Activated T-cell treated with anti-CD3 and anti-CD28 coated beads, Interleukin-2, amount 50 U/mL, for 24 hours (primary cell): ENCODE measurements at regions not wholly inside any gene's neighbourhood (a gene's known extent, or its start where the extent isn't known, plus 50 kb on each side); places are given as distances from the start of the nearest gene placed in this dataset.

Source experiments
- DNase-seq: peaks from one replicate; pipeline ENCODE4 v3.0.0-alpha.2; 2020
- H3K27ac Mint-ChIP-seq: 2 replicates; pipeline ENCODE4 v1.8.0; 2020; ENCODE audit warnings: mild to moderate bottlenecking, mixed read lengths
- H3K27me3 Mint-ChIP-seq: 2 replicates; pipeline ENCODE4 v1.8.0; 2020; ENCODE audit warnings: mixed read lengths
- H3K36me3 Mint-ChIP-seq: 2 replicates; pipeline ENCODE4 v1.8.0; 2020; ENCODE audit warnings: low read depth, mixed read lengths
- H3K4me1 Mint-ChIP-seq: 2 replicates; pipeline ENCODE4 v1.8.0; 2020; ENCODE audit warnings: low read depth, mixed read lengths
- H3K4me3 Mint-ChIP-seq: 2 replicates; pipeline ENCODE4 v1.8.0; 2020; ENCODE audit warnings: mild to moderate bottlenecking, moderate library complexity, mixed read lengths
- H3K9me3 Mint-ChIP-seq: 2 replicates; pipeline ENCODE4 v1.8.0; 2020; ENCODE audit warnings: mixed read lengths

DNA sequence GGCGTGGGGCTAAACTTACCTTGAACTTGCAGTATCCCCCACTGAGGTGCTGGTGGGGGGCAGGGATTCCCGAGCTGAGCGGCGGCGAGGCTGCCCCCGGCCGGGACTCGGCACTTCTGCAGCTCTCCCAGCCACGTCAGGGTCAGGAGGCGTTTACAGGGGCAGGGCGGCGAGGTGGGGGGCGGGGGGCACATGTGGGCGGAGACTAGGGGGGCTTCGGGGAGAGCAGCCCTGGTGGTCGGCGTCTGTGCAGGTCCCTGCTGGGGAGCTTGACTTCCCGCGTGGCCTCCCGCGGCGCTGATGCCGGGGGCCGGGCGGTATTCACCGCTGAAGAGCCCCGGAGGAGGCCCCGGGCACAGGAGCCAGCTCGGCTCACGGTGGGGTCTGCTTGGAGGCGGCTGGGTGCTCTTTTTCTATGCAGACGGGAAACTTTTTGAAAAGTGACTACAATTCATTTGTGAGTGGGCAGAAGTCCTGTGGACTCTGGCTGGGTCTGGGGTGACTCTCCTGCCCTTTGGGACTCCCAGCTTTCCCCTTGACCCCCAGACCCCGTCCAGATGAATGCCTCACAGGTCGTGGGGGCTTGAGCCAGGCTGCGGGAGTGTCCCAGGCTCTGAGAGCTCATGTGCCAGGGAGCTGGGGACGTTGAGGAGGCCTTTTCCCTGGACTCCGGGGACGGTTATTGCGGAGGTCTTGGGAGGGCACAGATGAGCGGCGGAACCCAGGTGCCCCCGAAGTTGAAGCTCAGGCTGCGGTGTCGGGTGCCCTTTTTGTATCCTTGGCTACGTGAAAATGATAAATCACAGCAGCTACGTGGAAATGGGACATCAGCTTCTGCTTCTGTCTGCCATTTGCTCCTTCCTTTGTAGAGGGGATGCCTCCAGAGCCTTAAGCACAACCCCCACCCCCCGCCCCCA, 75.9 kb upstream of the GATA5 start:
- Mint-ChIP-seq H3K36me3 (no peaks in the 10 kb centered on the region), H3K27ac (no peak overlapping the region), H3K4me3 (peak overlapping the region; percentile 25), H3K4me1 (peaks cover 7% of the 10 kb centered on the region), H3K27me3 (peaks cover 52% of the 10 kb centered on the region), H3K9me3 (no peaks in the 10 kb centered on the region)
- peak; percentile 36 for DNase-seq

DNA sequence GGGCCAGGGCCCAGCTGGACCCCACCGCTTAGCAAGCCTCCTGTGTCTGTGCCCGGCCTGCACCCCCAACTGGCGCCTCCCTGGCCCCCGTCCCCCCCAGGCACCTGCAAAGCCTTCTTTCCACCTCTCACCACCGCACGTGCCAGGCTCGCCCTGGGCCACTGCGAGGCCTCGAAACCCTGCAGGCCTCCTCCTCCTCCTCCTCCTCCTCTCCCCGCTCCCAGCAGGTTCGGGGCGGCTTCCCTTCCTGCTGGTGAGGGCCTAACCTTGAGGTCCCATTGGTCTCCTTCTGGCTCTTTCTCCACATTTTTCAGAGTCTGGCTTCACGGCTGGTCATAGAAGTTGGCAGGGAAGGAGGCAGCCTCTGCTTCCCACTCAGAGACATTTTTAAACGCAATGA, 76.8 kb upstream of the GATA5 start:
- H3K27ac Mint-ChIP-seq = no peak overlapping the region
- no peak overlapping the region for H3K4me3 Mint-ChIP-seq

DNA sequence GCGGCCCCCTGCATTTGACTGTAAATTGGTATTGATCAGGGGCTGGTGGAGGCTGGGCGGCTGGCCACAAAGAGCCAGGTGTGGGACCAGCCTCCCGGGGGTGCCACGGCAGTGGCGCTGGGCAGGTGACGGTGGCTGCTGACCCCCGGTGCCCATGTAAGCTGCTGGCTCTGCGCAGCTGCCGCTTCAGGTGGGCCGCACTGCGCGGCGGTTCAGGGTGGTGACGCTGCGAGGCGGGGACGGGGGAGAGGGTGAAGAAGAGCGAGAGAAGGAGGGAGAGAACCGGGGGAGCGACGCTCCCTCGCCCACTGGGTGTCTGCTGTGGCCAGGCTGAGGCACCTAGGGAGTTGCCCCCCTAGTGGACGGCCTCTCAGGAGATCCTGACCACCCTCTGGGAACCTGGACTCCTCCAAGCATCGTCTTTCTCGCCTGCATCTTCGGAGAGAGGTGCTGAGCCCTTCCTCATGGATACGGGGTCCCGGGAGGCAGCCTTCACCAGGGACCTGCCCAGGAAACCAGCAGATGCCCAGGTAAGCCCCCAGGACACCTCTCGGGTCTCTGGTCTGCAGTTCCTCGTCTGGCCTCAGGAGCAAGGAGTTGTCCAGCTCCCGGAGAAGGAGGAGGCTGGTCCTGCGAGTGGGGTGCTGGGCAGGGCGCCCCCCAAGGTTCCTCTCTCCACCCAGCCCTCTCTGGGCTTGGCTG, 77.5 kb upstream of the GATA5 start:
- H3K9me3 Mint-ChIP-seq = no peaks in the 10 kb centered on the region
- no peaks in the 10 kb centered on the region for H3K36me3 Mint-ChIP-seq
- H3K27me3 Mint-ChIP-seq = peaks cover 56% of the 10 kb centered on the region
- peaks cover 7% of the 10 kb centered on the region for H3K4me1 Mint-ChIP-seq
- no peak overlapping the region for H3K27ac Mint-ChIP-seq
- H3K4me3 Mint-ChIP-seq = no peak overlapping the region
- DNase-seq = no peak

More for the DNA sequence above, 76.8 kb upstream of the GATA5 start:
- no peaks in the 10 kb centered on the region for H3K9me3 Mint-ChIP-seq
- peaks cover 7% of the 10 kb centered on the region for H3K4me1 Mint-ChIP-seq
- no peak for DNase-seq
- peaks cover 57% of the 10 kb centered on the region for H3K27me3 Mint-ChIP-seq
- H3K36me3 Mint-ChIP-seq = no peaks in the 10 kb centered on the region

DNA sequence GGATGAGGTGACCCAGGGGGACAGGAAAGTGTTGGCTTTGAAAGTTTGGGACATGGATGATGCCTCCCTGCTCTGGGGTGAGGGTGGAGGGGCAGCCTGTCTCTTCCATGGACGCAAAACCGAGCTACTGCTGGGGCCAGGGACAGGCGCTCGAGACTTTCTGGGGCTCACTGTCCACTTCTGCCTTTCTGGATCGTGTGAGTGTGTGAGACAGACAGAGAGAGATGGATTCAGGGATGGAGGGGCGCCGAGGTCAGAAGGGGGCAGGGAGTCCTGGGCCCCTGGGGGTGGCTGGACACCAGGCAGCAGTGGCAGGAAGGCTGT, 78.0 kb upstream of the GATA5 start:
- no peak for DNase-seq
- Mint-ChIP-seq H3K27ac (no peak overlapping the region), H3K27me3 (peaks cover 56% of the 10 kb centered on the region), H3K4me1 (peaks cover 7% of the 10 kb centered on the region), H3K9me3 (no peaks in the 10 kb centered on the region), H3K4me3 (no peak overlapping the region), H3K36me3 (no peaks in the 10 kb centered on the region)

DNA sequence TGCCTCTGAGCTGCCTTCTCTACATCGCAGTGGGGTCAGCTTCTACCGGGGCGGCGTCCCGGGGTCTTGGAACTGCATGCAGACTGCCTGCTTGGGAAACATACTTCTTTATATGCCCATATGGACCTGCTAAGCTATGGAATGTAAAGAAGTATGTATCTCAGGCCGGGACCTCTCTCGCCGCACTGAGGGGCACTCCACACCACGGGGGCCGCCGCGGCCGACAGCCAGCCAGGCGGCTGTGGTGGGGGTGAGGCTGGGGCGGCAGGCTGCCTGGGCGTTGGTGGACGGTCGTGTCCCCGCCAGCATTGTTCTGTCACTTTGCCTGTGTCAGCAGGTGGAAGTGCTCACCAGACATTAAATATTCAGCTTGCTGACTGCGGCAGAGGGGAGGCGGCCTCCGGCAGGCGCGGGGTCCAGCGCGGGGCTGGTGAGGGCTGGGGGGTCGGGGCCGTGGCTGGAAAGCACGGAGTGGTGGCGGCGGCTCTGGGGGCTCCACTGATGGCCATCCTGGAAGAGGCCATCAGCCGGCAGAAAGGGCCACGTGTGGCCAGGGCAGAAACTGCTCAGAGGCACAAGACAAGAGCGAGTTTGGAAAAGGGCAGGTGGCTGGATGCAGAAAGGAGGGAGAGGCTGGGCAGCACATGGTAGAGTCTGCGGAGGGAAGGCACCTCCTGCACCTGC, 78.6 kb upstream of the GATA5 start:
- Mint-ChIP-seq H3K9me3 (no peaks in the 10 kb centered on the region), H3K36me3 (no peaks in the 10 kb centered on the region), H3K27ac (no peak overlapping the region)

DNA sequence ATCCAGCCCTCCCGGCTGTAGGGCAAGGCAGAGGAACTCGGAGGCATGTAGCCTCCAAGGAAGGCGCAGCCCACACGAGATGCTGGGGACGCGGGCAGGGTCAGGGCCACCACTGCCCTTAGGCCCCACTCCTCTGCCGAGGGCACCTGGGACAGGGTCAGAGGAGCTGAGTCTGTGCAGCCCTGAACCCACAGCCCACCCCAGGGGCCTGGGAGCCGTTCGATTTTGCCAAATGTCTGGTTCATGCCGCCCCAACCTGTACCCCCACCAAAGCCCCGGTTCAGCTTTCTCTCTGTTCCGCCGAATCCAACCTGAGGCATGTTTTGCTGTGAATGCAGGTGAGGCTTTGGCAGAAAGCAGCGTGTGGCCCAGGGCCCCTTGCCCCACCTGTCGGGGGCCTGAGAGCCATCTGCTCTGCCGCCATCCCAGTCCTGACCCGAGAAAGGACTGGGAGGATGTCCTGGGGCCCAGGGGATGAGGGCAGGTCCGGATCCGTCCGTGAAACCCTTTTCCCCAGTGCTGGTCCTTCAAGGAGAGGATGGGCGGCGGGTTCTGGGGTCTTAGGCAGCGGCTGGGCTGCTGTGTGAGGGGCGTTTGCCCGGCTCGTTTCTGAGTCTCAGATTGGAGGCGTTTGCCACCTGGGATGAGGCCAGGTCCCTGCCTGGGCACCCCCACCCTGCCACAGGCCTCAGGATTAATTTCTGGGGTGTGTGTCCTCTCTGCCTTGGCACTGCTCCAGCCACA, 79.3 kb upstream of the GATA5 start:
- no peaks in the 10 kb centered on the region for H3K36me3 Mint-ChIP-seq
- H3K27me3 Mint-ChIP-seq = peaks cover 54% of the 10 kb centered on the region
- H3K4me3 Mint-ChIP-seq = no peak overlapping the region

More for the DNA sequence above, 78.6 kb upstream of the GATA5 start:
- peaks cover 54% of the 10 kb centered on the region for H3K27me3 Mint-ChIP-seq
- peaks cover 7% of the 10 kb centered on the region for H3K4me1 Mint-ChIP-seq
- DNase-seq = no peak
- H3K4me3 Mint-ChIP-seq = no peak overlapping the region

DNA sequence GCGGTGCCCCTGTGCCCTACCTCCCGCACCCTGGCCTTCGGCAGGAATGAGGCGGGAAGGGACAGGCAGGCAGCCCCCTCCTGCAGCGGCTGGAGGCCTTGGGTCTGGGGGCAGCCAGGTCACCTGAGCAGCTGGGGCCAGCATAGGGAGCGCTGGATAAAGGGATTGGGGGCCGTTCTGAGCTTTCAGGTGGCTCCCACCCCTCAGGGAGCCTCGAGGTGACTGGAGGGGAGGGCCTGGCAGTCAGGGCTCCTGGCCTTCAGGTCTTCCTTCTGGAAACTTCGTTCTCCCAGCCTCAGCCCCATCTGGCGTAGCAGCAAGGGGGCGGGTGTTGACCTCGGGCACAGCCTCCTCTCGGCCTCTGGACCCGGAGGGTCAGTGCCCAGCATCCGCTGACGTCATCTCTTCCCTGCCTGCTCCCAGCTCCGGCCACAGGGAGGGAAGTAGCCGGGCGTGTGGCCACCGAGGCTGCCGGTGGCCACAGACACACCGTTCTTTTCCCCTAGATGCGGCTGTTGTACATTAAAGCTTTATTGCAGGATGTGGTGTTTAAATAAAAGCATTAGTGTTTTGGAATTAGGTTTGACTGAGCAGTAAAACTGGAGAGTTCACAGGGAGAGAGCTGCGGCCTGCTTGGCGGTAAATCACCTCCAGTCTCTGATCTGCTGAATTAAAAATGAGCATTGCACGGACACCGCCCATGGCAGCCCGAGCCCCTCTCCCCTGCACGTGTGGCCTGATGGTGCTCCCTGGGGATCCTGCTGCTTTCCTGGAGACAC, 80.0 kb upstream of the GATA5 start:
- Mint-ChIP-seq H3K27me3 (peaks cover 49% of the 10 kb centered on the region), H3K36me3 (no peaks in the 10 kb centered on the region), H3K4me1 (peaks cover 3% of the 10 kb centered on the region), H3K9me3 (no peaks in the 10 kb centered on the region), H3K27ac (no peak overlapping the region), H3K4me3 (no peak overlapping the region)
- no peak for DNase-seq

More for the DNA sequence above, 79.3 kb upstream of the GATA5 start:
- Mint-ChIP-seq H3K9me3 (no peaks in the 10 kb centered on the region), H3K4me1 (peaks cover 7% of the 10 kb centered on the region), H3K27ac (no peak overlapping the region)
- no peak for DNase-seq

DNA sequence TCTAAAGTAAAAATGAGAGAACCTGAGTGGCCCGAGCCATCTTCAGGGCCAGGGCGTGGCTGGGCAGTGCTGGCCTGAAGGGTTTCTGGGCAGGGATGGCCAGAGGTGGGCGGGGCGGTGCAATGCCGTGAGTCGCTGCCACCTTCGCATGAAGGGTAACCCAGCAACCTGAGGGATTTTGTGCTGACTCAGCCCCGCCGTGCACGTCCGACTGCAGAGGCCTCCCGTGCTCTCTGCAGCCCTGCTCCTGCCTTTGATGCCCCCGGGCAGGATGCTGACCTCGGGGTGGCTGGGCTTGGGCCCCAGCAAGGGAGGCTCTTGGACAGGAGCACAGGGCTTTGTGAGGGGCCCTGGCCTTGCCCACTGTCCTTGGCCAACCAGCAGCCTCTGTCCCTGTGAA, 81.7 kb upstream of the GATA5 start:
- DNase-seq = no peak
- Mint-ChIP-seq H3K4me3 (no peak overlapping the region), H3K27ac (no peak overlapping the region), H3K4me1 (peaks cover 4% of the 10 kb centered on the region), H3K9me3 (no peaks in the 10 kb centered on the region), H3K27me3 (peaks cover 51% of the 10 kb centered on the region), H3K36me3 (no peaks in the 10 kb centered on the region)

DNA sequence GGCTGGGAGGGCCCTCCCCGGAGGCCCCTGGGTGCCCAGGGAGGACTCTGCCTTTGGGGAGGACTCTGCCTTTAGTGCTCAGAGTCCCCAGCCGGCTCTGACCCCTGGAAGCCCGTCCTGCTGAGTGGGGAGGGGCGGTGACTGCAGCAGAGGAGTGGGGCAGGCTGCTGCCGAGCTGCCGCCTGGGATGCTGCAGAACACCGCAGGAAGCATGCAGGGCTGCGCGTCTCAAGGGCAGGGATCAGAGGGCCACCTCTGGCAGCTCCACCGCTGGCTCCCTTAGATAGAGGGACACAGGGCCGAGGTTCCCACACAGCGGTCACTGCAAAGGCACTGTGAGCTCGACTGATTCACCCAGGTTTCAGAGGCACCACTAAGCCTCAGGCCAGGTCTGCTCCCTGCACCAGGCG, 82.2 kb upstream of the GATA5 start:
- no peak for DNase-seq
- Mint-ChIP-seq H3K27ac (no peak overlapping the region), H3K9me3 (no peaks in the 10 kb centered on the region), H3K27me3 (peaks cover 46% of the 10 kb centered on the region), H3K4me1 (peaks cover 4% of the 10 kb centered on the region), H3K36me3 (no peaks in the 10 kb centered on the region), H3K4me3 (no peak overlapping the region)

DNA sequence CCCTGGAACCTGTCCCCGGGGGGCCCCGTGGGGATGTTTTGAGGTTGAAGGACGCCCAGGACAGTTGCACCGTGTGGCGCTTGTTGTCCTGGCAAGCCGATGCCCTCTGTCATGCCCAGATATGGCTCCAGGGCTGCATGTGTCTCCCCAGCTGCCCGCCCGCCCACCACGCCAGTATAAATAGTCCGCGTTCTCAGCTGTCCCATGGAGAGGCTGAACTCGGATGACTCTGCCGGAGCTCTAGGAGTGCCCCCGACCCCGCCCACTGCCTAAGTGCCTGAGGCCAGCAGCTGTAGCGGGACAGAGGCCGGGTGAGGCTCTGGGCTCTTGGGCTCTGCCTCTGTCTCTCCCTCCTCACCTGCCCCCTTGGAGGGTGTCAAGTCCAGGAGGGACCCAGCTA, 83.0 kb upstream of the GATA5 start:
- no peak overlapping the region for H3K4me3 Mint-ChIP-seq
- peaks cover 42% of the 10 kb centered on the region for H3K27me3 Mint-ChIP-seq
- peaks cover 4% of the 10 kb centered on the region for H3K4me1 Mint-ChIP-seq
- no peak for DNase-seq
- H3K9me3 Mint-ChIP-seq = no peaks in the 10 kb centered on the region
- H3K27ac Mint-ChIP-seq = no peak overlapping the region
- no peaks in the 10 kb centered on the region for H3K36me3 Mint-ChIP-seq

DNA sequence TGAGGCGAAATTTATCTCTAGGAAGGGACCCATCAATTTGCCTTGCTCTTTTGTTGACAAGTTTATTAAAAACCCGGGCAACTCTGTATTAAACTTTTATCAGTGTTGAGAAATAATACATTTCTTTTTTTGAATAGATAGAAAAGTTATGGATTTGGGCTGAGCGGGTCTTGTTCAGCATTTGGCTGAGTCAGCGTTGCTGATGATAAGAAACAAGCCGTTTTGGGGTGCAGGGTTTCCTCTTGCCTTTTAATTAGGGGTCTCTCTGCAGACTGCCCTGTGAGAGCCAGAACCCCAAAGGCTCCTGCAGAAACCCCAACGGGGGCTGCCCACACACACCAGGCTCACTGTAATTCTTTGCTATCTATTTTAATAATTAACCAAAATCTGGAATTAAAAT, 82.1 kb upstream of the SLCO4A1 start:
- Mint-ChIP-seq H3K4me3 (no peak overlapping the region), H3K4me1 (peaks cover 4% of the 10 kb centered on the region), H3K36me3 (no peaks in the 10 kb centered on the region), H3K27me3 (peaks cover 35% of the 10 kb centered on the region), H3K27ac (no peak overlapping the region), H3K9me3 (no peaks in the 10 kb centered on the region)
- no peak for DNase-seq

DNA sequence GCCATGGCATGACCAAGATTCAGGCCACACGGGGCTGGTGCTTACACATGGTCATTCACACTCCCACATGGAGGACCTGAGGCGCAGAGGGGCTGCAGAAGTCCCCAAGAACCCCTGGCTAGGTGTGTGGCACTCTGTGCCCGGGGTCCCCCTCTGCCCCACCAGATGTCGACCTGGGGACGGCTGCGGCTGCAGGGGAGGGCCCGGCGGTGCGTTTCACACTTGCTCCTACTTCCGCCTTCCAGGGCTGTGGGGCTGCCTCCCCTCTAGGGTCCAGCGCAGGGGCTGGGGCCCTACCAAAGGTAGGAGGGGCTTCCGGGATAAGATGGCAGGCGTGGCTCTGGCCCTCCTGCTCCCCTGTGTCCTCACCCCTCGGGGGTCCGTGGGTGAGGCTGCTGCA, 81.1 kb upstream of the SLCO4A1 start:
- DNase-seq = no peak
- Mint-ChIP-seq H3K27ac (no peak overlapping the region), H3K36me3 (no peaks in the 10 kb centered on the region), H3K27me3 (peaks cover 32% of the 10 kb centered on the region), H3K4me1 (peaks cover 4% of the 10 kb centered on the region), H3K4me3 (no peak overlapping the region), H3K9me3 (no peaks in the 10 kb centered on the region)

DNA sequence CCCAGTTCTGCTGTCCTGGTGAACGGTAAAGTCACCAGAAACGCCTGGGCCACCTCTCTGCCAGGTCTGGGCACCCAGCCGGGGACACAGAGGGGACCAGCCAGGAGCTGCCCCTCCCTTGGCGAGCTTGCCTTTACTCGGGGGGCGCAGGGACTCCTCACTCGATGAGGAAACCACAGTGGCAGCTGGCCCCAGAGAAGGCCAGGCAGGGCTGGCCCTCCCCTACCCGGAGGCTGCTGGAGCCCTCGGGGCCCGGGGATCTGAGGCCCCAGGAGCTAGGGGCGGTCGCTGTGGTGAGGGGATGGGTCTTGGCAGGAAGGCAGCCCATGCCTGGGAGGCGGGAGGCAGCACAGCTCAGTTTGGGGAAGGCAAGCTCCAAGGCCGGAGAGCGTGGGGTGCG, 80.4 kb upstream of the SLCO4A1 start:
- H3K9me3 Mint-ChIP-seq = no peaks in the 10 kb centered on the region
- DNase-seq = no peak
- peaks cover 4% of the 10 kb centered on the region for H3K4me1 Mint-ChIP-seq
- H3K4me3 Mint-ChIP-seq = no peak overlapping the region
- peaks cover 28% of the 10 kb centered on the region for H3K27me3 Mint-ChIP-seq
- H3K36me3 Mint-ChIP-seq = no peaks in the 10 kb centered on the region
- H3K27ac Mint-ChIP-seq = no peak overlapping the region

DNA sequence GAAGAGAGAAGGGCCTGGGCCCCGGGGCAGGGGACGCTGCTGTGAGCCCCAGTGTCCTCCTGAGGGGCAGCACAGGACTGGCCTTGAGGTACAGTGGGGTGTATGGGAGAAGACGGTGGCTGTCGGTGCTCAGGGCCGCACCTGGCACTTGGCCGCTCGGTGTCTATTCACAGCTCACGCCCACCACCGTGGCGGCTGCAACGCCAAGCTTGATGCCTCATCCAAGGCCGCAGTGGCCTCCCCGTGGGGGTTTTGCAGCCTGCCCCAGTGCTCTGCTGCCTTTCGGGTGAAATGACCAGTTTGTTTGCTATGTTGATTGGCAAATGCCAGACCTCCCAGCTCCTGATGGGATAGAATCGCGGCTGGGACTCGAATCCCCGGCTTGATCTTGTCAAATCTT, 79.5 kb upstream of the SLCO4A1 start:
- Mint-ChIP-seq H3K4me1 (peaks cover 4% of the 10 kb centered on the region), H3K36me3 (no peaks in the 10 kb centered on the region), H3K27ac (no peak overlapping the region), H3K9me3 (no peaks in the 10 kb centered on the region), H3K27me3 (peaks cover 27% of the 10 kb centered on the region), H3K4me3 (no peak overlapping the region)
- no peak for DNase-seq
